ENCODE measurements at regions not wholly inside any gene's neighbourhood (a gene's known extent, or its start where the extent isn't known, plus 50 kb on each side); places are given as distances from the start of the nearest gene placed in this dataset.

DNA sequence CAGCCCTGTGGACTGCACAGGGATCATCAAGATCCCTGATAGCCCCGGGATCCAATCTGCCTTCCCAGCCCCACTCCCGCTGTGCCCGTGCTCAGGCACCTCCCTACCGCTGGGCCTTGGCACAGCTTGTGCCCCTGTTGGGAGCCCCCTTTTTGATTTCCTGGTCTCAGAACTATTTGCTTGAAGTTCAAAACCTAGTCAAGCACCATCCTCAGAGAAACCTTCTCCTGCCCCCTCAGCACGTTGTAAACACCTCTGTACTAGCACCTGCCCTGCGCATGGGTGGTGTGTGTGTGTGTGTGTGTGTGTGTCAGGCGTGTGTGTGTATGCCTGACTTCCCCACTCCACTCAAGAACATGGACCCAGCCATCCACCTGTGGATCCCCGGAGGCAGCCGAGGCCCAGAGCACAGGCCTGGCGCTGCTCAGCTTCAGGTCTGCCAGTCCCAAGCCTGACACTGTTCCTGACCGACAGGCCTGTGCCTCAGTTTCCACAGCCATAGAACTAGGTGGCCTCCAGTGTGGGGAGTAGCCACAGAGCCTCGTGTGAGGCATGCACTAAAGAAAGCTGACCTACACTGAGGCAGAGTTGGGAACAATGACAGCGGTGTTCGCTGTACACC is 65.5 kb downstream of the ADRA2C start:
- no peak for DNase-seq (ENCODE audit: low read depth)

DNA sequence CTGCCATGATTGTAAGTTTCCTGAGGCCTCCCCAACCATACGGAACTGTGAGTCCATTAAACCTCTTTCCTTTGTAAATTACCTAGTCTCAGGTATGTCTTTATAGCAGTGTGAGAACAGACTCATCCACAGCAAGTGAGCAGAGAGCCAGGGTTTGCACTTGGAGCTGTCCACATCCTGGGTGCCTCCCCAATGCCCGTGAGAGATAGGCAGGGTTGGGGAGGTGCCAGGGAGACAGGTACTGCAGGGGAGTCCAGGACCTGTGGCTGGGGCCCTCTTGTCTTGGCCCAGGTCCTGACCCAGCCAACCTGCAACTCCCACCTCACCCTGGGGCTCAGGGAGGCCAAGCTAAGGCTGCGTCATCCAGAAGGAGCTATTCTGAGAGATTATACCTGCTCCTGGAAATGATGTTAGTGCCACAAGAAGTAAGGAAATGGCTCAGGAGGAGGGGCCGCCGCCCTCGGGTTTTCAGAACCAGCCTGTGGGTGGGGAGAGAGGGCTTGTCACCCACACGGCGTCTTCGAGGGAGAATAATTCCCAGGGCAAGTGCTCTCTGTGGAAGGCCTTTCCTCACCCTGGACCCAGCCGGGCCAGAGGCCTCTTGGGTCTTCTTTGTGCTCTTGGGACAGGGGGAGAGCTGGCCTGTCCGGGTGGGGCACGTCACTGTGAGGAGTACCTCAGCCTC is 66.5 kb downstream of the ADRA2C start:
- DNase-seq (ENCODE audit: low read depth), result no peak

- DNase-seq (ENCODE audit: low read depth), result no peak
Measured at GRCh38 chr4:3833326-3833989, 67.3 kb downstream of the ADRA2C start.

DNA sequence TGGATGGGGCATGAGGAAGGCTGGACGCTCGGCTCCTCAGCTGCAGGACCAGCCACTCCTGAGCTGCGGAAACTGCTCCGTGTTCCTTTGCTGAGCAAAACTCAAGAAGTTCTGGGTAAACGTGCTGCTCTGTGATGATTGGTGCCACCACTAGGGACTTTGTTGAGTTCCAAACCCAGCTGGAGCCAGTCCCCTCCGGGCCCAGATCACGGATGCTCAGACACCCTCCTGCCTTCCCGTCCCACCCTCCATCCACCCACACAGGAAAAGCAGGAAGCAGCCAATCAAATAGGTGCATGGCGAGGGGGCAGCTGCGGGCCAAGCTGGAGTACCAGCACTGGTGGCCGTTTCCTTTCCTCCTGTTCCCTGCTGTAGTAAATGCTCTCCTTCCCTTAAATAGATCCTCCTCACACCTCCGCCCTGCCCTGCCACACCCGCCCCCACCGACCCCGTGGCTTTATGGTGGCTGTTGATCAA is 68.0 kb downstream of the ADRA2C start:
- no peak for DNase-seq (ENCODE audit: low read depth)

GRCh38 chr4:3834663-3835521 is 68.7 kb downstream of the ADRA2C start:
- no peak for DNase-seq (ENCODE audit: low read depth)

GRCh38 chr4:3835527-3836405 is 69.6 kb downstream of the ADRA2C start:
- DNase-seq (ENCODE audit: low read depth), result no peak

DNA sequence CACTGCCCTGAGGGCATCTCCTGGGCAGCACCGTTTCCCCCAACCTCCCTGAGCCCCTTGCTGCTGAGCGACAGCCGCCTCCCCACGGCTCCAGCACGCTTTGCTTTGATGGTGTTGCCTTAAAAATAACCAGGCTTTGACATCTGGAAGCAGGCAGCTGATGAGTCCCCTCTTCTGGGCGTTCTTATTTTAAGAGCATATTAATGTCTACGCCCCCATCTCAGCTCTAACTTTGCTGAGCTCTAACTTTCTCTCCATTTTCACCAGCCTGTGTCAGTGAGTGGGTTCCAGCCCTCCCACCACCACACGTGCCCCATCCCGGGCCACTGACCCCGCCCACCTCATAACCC is 70.2 kb downstream of the ADRA2C start:
- DNase-seq (ENCODE audit: low read depth), result no peak

GRCh38 chr4:3836756-3837601 is 70.8 kb downstream of the ADRA2C start:
- no peak for DNase-seq (ENCODE audit: low read depth)

- no peak for DNase-seq (ENCODE audit: low read depth)
Measured at GRCh38 chr4:3838437-3839380, 72.5 kb downstream of the ADRA2C start.

GRCh38 chr4:3845094-3845743 is 79.0 kb downstream of the ADRA2C start:
- DNase-seq (ENCODE audit: low read depth), result no peak

GRCh38 chr4:3845744-3846429 is 79.7 kb downstream of the ADRA2C start:
- no peak for DNase-seq (ENCODE audit: low read depth)

DNA sequence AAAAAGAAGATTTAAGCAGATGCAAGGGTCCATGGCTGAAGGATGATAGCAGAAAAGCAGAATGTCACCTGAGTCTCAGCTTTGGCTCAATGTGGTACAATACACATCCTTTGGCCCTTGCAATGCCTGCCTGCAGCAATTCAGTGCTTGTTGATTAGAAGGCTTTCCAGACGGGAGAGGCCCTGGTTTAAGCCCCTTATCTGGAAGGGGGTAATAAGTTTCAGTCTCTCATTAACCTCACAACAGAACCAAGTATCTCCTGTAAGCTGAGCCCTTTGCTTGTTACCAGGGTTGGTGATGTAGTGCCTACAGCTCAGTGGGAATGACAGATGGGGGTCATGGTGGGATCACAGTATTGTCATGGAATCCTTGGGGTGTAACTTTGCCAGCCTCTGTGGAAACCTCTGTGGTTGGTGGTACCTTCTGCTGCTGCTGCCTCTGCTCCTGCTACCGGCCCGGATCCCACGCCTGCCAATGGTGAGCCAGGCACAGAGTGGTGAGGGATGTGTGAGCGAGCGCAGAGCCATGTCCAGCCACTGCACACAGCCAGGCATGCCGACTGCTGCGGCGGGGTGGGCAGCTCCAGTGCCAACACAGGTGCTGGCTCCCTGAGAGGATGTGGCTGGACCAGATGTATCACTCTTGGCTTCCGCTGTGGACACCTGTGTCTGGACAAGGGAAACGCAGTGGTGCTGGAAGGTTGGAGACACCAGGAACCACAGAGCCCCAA is 81.2 kb downstream of the ADRA2C start:
- no peak for DNase-seq (ENCODE audit: low read depth)

DNA sequence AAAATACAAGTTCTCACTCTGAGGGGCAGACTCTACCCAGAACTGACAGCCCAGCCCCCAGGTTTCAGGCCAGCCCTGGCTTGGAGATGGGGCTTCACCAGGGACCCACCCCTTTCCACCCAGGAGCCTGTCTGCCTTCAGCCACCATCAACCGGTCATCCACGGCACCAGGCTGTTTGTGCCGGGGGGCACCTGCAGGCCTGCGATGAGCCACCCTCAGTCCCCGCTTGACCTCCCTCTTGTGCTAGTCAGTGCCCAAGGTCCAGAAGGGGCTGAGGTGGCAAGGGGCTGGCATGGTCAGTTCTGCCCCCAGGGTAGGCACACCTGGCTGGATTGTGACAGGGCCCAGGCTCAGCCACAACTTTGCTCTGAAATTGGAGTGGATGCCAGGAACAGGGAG is 82.1 kb downstream of the ADRA2C start:
- no peak for DNase-seq (ENCODE audit: low read depth)

GRCh38 chr4:3849140-3849539 is 83.0 kb downstream of the ADRA2C start:
- DNase-seq (ENCODE audit: low read depth), result no peak

- no peak for DNase-seq (ENCODE audit: low read depth)
Measured at GRCh38 chr4:3850128-3850527, 83.9 kb downstream of the ADRA2C start.

DNA sequence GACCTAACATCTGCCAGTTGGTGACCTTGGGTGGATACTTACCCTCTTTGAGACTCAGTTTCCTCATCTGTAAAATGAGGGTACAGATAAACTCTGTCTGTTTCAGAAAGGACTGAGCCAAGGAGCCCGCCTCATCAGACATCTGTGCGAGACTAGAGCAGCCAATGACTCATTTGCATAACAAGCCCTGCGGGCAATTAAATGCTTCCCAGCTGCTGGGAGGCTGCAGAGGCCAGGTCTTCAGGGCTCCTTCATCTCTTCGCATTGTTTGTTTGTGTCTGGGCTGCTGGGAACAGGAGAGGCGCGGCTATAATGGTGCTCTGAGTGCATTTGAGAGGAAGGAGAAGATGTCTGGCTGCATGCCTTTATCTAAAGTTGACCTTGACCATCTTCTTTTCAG is 85.0 kb downstream of the ADRA2C start:
- DNase-seq (ENCODE audit: low read depth), result peak; percentile 51

DNA sequence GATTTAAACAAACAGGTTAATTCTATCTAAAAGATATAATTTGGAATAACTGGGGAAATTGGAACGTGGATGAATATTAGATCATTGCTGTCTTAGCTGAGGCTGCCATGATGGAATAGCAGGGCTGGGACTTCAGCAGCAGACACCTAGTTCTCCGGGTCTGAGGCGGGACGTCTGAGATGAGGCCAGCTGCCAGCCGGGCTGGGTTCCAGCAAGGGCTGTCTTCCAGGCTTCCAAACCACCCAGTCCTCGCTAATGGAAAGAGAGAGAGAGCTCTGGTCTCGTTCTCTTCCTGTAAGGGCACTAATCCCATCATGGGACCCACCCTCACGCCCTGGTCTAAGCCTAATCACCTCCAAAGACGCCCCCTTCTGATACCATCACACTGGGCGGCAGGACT is 85.7 kb downstream of the ADRA2C start:
- DNase-seq (ENCODE audit: low read depth), result no peak

DNA sequence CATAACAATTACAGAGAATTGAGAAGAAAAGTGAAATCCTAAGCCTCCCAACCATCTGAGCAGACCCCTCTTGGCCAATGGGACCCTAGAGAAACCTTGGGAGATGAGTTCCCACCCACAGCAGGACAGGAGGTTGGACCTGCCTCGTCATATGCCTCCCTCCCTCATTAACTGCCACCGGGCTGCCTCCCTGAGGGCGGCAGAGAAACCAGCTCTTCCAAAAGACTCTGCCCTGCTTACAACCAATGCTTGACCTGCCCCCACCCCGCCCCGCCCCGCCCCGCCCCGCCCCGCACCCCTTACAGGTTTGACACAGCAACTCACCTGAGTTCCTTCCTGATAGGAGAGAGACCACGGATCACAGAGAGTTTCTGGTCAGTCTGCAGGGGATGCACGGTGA is 86.1 kb downstream of the ADRA2C start:
- no peak for DNase-seq (ENCODE audit: low read depth)
